CD4-positive, alpha-beta T cell treated with Interleukin-17A for 1 hour (primary cell): ENCODE measurements at regions not wholly inside any gene's neighbourhood (a gene's known extent, or its start where the extent isn't known, plus 50 kb on each side); places are given as distances from the start of the nearest gene placed in this dataset.

Experiments
- DNase-seq: peaks from one replicate; pipeline ENCODE4 v3.0.0-alpha.2; 2020

- DNase-seq, result no peak
Measured at GRCh38 chr2:13550285-13551231, 833.8 kb downstream of the TRIB2 start.

- DNase-seq, result no peak
Measured at GRCh38 chr2:13558368-13558767, 841.6 kb downstream of the TRIB2 start.

DNA sequence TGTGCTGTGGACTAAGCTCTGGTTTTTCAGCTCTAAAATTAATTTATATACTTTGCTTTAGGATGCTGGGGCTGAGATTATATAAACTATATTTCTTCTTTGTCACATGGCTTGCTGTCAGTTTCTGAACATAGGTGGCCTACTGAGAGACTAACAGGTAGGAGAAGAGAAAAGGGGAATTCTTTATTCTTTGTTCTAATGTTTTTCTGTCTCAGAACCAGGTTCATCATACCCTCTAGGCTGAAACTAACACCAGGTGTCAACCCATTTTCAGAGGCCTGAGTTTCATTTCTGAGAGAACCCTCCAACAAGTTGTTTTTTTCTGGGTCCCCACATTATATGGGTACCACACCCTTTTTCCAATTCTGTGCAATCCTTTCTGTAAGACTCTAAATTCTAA is 843.6 kb downstream of the TRIB2 start:
- no peak for DNase-seq

- DNase-seq, result no peak
Measured at GRCh38 chr2:13572466-13572865, 855.7 kb downstream of the TRIB2 start.

DNA sequence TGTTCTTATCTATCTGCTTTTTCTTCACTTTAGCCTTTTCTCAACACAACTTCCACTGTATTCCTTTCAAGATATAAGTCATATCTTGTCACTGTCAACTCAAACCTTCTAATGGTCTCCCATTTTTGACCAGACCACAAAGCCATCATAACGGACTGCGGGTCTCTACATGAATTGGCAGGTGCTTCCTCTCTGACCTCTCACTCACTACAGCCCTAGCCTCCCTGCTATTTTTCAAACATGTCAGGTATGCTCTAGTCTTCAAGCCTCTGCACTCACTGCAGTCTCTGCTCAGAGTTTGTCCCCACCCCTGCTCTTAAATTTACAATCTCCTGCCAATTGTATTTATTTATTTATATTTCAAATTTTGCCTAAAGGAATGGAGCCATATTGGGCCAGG is 858.1 kb downstream of the TRIB2 start:
- DNase-seq, result no peak

GRCh38 chr2:13576406-13577036 is 859.8 kb downstream of the TRIB2 start:
- DNase-seq, result no peak

GRCh38 chr2:13578547-13578946 is 861.8 kb downstream of the TRIB2 start:
- DNase-seq, result no peak

DNA sequence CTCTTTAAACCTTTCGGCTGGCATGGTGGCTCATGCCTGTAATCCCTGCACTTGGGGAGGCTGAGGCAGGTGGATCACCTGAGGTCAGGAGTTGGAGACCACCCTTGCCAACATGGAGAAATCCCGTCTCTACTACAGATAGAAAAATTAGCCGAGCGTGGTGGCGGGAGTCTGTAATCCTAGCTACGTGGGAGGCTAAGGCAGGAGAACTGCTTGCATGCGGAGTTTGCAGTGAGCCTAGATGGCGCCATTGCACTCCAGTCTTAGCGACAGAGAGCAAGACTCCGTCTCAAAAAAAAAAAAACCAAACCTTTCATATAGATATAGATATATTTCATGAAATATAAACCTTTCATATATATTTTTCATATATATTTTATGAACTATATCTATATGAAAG is 864.7 kb downstream of the TRIB2 start:
- no peak for DNase-seq

- no peak for DNase-seq
Measured at GRCh38 chr2:13583609-13584008, 866.9 kb downstream of the TRIB2 start.

DNA sequence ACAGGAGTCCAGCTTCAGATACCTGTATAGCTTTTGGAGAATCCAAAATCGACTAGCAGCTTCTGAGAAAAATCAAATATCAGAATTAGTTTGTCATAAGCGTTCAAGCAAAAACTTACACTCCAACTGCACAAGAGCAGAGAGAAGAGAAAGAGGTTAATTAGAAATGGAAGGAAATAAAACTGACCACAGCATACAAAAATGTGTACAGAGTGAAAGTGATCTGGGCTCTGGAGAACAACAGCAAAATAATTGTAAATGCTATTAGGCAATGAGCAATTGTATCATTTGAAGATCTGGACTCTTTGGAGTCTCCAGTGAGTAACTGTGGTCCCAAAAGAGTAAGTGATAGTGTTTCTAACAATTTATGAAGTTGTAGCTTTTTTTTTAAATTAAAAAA is 867.3 kb downstream of the TRIB2 start:
- no peak for DNase-seq

GRCh38 chr2:13585732-13586131 is 869.0 kb downstream of the TRIB2 start:
- DNase-seq, result no peak

- DNase-seq, result no peak
Measured at GRCh38 chr2:13596233-13596632, 879.5 kb downstream of the TRIB2 start.

- no peak for DNase-seq
Measured at GRCh38 chr2:13597176-13597575, 880.4 kb downstream of the TRIB2 start.

- DNase-seq, result no peak
Measured at GRCh38 chr2:13601506-13601905, 884.8 kb downstream of the TRIB2 start.

DNA sequence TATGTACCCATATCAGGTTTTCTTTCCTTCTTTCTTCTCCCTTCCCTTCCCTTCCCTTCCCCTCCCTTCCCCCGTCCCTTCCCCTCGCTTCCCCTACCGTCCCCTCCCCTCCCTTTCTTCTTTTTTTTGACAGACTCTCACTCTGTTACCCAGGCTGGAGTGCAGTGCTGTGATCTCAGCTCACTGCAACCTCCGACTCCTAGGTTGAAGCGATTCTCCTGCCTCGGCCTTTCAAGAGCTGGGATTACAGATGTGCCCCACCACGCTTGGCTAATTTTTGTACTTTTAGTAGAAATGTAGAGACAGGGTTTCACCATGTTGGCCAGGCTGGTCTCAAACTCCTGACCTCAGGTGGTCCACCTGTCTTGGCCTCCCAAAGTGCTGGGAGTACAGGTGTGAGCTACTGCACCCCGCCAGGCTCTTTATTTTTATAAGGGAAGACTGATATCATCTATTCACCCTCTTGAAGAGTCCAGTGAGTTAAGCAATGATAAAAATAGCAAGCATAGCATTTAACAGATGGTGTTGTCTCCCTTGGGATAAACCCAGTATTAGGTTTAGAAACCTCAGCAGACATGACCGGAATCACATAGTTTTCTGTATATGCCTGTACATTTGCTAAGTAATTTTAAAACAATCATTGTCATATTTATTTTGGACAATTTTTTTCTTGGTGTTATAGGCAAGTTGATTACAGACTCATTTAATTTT is 888.4 kb downstream of the TRIB2 start:
- no peak for DNase-seq

- DNase-seq, result no peak
Measured at GRCh38 chr2:13607139-13607538, 890.4 kb downstream of the TRIB2 start.

DNA sequence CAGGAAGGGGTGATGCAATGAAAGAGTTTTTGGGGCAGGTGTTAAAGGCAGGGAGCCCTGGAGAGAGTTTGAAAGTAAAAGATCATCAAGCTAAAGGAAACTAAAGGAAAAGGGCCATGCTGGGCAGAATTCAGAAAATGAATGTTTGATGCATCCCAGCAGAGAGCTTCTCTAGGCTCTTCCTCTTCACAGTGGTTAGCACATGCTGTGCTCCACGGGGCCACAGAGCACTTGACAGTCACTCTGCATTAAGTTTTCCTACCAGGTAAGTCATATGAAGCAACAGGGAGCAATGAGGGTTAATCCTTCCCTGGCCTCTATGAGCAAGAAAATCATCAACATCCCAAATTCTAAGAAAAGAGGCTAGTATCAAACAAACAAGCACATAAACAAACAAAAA is 895.2 kb downstream of the TRIB2 start:
- DNase-seq, result no peak

- DNase-seq, result no peak
Measured at GRCh38 chr2:13616059-13616458, 899.3 kb downstream of the TRIB2 start.

- DNase-seq, result no peak
Measured at GRCh38 chr2:13616616-13617015, 899.9 kb downstream of the TRIB2 start.

- no peak for DNase-seq
Measured at GRCh38 chr2:13628122-13628521, 911.4 kb downstream of the TRIB2 start.

- DNase-seq, result no peak
Measured at GRCh38 chr2:13638181-13638580, 921.4 kb downstream of the TRIB2 start.

DNA sequence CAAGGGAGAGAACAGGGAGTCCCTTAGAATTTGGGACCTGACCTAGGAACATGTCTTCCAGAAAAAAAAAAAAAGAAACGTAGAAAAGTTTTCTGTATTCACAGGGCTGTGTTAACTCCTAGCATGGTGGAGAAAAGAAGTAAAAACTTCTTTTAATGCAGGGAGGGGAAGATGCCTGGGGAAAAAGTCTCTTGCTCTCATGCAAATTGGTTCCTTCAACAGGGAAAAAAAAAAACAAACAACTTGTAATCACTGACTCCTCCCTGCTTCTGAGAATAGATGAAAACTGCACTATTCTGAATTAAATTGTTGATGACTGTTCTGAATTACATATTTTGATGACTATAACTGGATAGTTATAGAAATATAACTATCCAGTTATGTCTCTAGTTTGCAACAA is 933.2 kb downstream of the TRIB2 start:
- DNase-seq, result no peak

GRCh38 chr2:13650586-13651180 is 933.9 kb downstream of the TRIB2 start:
- DNase-seq, result no peak
